ENCODE measurements at regions not wholly inside any gene's neighbourhood (a gene's known extent, or its start where the extent isn't known, plus 50 kb on each side); places are given as distances from the start of the nearest gene placed in this dataset.

- H3K27me3 ChIP-seq: no peaks in the 10 kb centered on the region
- intact Hi-C loops (cut with DNase I): no loop called here
- no peak for ATAC-seq
Observed at GRCh38 chr3:154522036-154522602, 92.1 kb upstream of the GPR149 start.

GRCh38 chr3:154517404-154517803 is 87.4 kb upstream of the GPR149 start:
- DNase-seq (no peak), ATAC-seq (no peak)
- Histone ChIP-seq H3K36me3 (no peaks in the 10 kb centered on the region), H3K4me1 (no peaks in the 10 kb centered on the region), H3K4me3 (no peak overlapping the region), H3K27ac (no peak overlapping the region), H3K9me3 (peaks cover 0 to 27% (median 1%) of the 10 kb centered on the region in 12 donors), H3K27me3 (no peaks in the 10 kb centered on the region)
- no peak for TF ChIP-seq POLR2A (IDR thresholded peaks at IDR 0.05)
- TF ChIP-seq, protein P1, sequence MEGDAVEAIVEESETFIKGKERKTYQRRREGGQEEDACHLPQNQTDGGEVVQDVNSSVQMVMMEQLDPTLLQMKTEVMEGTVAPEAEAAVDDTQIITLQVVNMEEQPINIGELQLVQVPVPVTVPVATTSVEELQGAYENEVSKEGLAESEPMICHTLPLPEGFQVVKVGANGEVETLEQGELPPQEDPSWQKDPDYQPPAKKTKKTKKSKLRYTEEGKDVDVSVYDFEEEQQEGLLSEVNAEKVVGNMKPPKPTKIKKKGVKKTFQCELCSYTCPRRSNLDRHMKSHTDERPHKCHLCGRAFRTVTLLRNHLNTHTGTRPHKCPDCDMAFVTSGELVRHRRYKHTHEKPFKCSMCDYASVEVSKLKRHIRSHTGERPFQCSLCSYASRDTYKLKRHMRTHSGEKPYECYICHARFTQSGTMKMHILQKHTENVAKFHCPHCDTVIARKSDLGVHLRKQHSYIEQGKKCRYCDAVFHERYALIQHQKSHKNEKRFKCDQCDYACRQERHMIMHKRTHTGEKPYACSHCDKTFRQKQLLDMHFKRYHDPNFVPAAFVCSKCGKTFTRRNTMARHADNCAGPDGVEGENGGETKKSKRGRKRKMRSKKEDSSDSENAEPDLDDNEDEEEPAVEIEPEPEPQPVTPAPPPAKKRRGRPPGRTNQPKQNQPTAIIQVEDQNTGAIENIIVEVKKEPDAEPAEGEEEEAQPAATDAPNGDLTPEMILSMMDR (IDR thresholded peaks at IDR 0.05): no peak
- intact Hi-C loops (cut with DNase I): no loop called here
- WGBS, 4 donors: 50 to 59% (median 57%) methylated on average over 2 of the region's 2 CpGs

More at GRCh38 chr3:154522036-154522602, 92.1 kb upstream of the GPR149 start:
- H3K4me3 ChIP-seq: no peak overlapping the region
- H3K9me3 ChIP-seq: peaks cover 0 to 13% (median 0%) of the 10 kb centered on the region in 12 donors
- TF ChIP-seq, protein P1 (IDR thresholded peaks at IDR 0.05): no peak
- TF ChIP-seq POLR2A (IDR thresholded peaks at IDR 0.05): no peak
- DNase-seq: no peak
- H3K36me3 ChIP-seq: no peaks in the 10 kb centered on the region
- no peaks in the 10 kb centered on the region for H3K4me1 ChIP-seq
- no peak overlapping the region for H3K27ac ChIP-seq

GRCh38 chr3:154515921-154516320 is 85.9 kb upstream of the GPR149 start:
- Histone ChIP-seq H3K9me3 (peaks cover 0 to 27% (median 1%) of the 10 kb centered on the region in 12 donors), H3K36me3 (no peaks in the 10 kb centered on the region), H3K4me3 (no peak overlapping the region), H3K27ac (no peak overlapping the region), H3K4me1 (no peaks in the 10 kb centered on the region), H3K27me3 (no peaks in the 10 kb centered on the region)
- 77 to 92% (median 82%) methylated on average over 1 of the region's 1 CpG for WGBS, 4 donors
- no peak for DNase-seq
- no peak for ATAC-seq
- intact Hi-C loops (cut with DNase I): no loop called here
- TF ChIP-seq POLR2A (IDR thresholded peaks at IDR 0.05): no peak
- TF ChIP-seq, protein P1 (IDR thresholded peaks at IDR 0.05): no peak

GRCh38 chr3:154510780-154511179 is 80.8 kb upstream of the GPR149 start:
- no peaks in the 10 kb centered on the region for H3K27me3 ChIP-seq
- H3K27ac ChIP-seq: no peak overlapping the region
- WGBS, 4 donors: 58 to 81% (median 72%) methylated on average over 2 of the region's 2 CpGs
- no peak for ATAC-seq
- TF ChIP-seq, protein P1 (IDR thresholded peaks at IDR 0.05): no peak
- TF ChIP-seq POLR2A (IDR thresholded peaks at IDR 0.05): no peak
- H3K4me1 ChIP-seq: no peaks in the 10 kb centered on the region
- peaks cover 0 to 18% (median 0%) of the 10 kb centered on the region in 12 donors for H3K9me3 ChIP-seq
- intact Hi-C loops (cut with DNase I): no loop called here
- H3K36me3 ChIP-seq: no peaks in the 10 kb centered on the region
- DNase-seq: no peak
- no peak overlapping the region for H3K4me3 ChIP-seq
